GM12891 (cell line): ENCODE measurements at regions not wholly inside any gene's neighbourhood (a gene's known extent, or its start where the extent isn't known, plus 50 kb on each side); places are given as distances from the start of the nearest gene placed in this dataset.

Source experiments
- POLR2A ChIP-seq: IDR thresholded peaks from 2 replicates; pipeline ENCODE4 v1.6.1; 2011; ENCODE audit warnings: low read depth, low read length, control low read depth
- POLR2AphosphoS5 ChIP-seq: IDR thresholded peaks from 2 replicates; pipeline ENCODE4 v1.6.1; 2011; ENCODE audit warnings: low read depth, low read length, control low read depth
- TAF1 ChIP-seq: IDR thresholded peaks from 2 replicates; pipeline ENCODE4 v1.6.1; 2011; ENCODE audit warnings: low read depth, low read length, control low read depth

GRCh38 chr12:116474331-116474730, 84.8 kb upstream of the MAP1LC3B2 start:
- TF ChIP-seq TAF1 (no peak), POLR2AphosphoS5 (no peak), POLR2A (no peak)
